ENCODE measurements at regions not wholly inside any gene's neighbourhood (a gene's known extent, or its start where the extent isn't known, plus 50 kb on each side); places are given as distances from the start of the nearest gene placed in this dataset.

DNA sequence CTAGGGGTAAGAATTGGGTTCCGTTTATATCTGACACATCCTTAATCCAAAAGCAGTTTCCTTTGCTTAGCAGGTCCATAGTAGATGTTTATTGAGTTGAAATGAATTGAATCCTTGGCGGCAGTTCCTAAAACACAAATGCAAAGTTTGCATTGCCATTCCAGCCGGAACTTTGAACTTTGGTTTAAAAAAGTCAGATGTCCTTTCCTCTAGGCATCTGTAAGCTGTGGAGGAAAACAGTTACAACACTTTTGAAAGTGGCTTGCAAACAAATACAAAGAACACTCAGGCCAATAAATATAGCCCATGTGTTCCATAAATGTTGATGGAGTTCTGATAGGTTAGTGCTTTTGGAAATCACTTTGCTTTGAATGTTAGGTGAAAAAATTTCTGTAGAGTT lies 374.7 kb upstream of the RARB start:
- TF ChIP-seq, protein P1, sequence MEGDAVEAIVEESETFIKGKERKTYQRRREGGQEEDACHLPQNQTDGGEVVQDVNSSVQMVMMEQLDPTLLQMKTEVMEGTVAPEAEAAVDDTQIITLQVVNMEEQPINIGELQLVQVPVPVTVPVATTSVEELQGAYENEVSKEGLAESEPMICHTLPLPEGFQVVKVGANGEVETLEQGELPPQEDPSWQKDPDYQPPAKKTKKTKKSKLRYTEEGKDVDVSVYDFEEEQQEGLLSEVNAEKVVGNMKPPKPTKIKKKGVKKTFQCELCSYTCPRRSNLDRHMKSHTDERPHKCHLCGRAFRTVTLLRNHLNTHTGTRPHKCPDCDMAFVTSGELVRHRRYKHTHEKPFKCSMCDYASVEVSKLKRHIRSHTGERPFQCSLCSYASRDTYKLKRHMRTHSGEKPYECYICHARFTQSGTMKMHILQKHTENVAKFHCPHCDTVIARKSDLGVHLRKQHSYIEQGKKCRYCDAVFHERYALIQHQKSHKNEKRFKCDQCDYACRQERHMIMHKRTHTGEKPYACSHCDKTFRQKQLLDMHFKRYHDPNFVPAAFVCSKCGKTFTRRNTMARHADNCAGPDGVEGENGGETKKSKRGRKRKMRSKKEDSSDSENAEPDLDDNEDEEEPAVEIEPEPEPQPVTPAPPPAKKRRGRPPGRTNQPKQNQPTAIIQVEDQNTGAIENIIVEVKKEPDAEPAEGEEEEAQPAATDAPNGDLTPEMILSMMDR (IDR thresholded peaks at IDR 0.05): no peak
- TF ChIP-seq POLR2A (IDR thresholded peaks at IDR 0.05): no peak

Measured in right lobe of liver (tissue), 4 donors.